ENCODE measurements at regions not wholly inside any gene's neighbourhood (a gene's known extent, or its start where the extent isn't known, plus 50 kb on each side); places are given as distances from the start of the nearest gene placed in this dataset.
"Not testable (repeated sequence)": the region's sequence is repeated elsewhere in the genome, so short reads cannot be mapped to it uniquely, and the experiment has no call there.

DNA sequence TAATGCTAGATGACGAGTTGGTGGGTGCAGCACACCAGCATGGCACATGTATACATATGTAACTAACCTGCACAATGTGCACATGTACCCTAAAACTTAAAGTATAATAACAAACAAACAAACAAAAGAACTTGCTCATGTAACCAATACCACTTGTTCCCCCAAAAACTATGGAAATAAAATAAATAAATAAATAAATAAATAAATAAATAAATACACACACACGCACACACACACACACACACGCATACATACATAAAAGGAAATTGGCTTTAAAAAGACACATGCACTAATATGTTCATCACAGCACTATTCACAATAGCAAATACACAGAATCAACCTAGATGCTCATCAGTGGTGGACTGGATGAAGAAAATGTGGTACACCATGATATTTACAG is 394.0 kb upstream of the SLC10A2 start:
- intact Hi-C loops (cut with micrococcal nuclease): not testable (repeated sequence)

DNA sequence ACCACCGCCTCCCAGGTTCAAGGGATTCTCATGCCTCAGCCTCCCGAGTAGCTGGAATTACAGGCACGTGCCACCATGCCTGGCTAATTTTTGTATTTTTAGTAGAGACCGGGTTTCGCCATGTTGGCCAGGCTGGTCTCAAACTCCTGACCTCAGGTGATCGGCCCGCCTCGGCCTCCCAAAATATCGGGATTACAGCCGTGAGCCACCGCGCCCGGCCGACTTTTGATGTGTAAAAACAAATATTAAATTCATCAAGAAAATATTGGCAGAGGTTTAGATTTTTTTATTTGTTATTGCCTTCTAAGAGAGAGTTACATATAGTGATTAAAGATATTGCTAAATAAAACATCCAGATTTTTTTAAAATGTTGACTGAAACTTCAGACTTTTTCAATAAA is 390.8 kb upstream of the SLC10A2 start:
- intact Hi-C loops (cut with micrococcal nuclease): not testable (repeated sequence)

DNA sequence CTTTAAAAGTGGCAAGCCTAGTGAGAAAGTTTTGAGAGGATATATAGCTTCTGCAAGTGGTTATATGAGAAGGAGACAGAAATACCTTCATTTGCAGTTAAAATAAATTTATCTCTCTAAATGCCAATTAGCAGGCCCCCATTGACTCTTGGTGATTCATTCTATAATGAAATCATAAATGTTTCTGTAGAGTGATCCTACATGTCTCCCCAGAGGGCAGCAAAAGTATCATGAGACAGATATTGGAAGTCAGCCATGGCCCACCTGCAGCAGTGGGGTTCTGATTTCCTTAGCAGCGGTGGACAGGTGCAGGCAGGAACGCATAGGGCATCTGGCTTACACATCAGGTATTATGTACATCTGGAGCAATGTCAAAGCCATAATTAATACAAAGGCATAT is 385.4 kb upstream of the SLC10A2 start:
- intact Hi-C loops (cut with micrococcal nuclease): no loop called here

DNA sequence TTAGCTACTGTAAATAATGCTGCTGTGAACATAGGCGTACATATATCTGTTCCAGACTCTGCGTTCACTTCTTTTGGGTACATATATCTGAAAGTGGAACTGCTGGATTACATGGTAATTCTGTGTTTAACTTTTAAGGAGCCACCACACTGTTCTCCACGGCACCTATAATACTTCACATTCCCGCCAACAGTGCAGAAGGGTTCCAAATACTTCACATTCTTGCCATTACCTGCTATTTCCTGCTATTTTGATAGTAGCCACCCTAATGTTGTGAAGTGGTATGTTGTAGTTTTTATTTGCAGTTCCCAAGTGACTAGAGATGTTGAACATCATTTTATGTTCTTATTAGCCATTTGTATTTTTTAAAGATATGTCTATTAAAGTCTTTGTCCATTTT is 377.4 kb upstream of the SLC10A2 start:
- intact Hi-C loops (cut with micrococcal nuclease): no loop called here

DNA sequence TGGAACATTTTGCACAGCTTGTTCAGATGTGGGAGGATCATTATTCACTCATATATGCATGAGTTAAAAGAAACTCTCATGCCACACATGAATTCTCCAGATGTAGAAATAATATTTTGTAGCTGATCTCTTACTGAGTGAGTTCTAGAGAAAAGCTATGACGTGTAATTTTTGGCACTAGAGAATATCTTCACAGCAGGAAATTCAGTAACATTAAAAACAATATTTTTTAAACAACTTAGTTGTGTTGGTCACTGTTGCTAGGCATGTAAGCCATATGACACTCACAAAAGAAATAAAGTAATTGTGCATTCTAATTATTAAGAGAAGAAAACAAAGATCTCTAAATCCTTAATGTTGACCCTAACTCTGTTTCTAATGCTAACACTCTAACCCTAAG is 371.4 kb upstream of the SLC10A2 start:
- intact Hi-C loops (cut with micrococcal nuclease): no loop called here

DNA sequence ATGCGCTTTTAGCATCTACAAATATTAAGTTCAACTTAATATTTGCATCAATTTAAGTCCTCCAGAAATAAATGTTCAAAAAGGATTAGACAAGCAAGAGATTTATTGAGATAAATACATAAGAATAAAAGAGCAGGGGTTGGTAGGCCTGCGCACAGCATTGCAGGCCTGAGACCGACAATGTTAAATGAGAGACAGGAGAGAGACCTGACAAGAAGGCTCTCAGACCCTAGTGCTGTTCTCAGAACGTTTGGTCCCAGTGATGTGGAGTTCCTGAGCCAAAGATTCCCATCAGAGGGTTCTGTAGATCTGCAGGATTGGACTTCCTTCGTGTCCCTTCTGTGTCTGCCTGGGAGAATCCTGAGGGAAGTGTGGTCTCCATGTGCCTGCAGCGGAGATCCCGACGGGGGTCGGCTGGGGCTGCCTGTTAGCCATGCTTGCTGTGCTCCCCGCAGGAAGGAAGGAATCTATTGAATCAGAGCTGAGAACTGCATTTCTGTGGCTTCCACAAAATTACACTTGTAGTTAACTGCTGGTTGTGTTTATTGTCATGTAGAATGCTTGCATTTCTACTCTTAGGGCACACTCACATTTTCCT is 369.9 kb upstream of the SLC10A2 start:
- intact Hi-C loops (cut with micrococcal nuclease): no loop called here

DNA sequence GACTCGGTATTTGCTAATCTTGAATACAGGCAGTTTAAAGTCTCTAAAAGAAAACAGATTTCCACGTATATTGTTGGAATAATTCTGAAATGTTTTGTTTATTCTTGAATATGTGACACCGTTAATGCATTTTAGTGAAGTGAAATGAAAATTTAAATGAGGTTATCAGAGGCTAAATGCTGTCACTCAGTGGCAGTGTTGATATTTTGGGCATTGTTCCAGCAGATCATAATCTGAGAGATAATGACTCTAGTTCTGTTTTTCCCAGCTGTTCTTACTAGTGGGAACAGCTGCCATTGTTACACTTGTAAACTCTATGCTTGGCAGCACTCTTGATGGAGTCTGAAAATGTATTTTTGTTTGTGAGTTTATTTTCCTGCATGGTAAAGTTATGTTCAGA is 365.6 kb upstream of the SLC10A2 start:
- intact Hi-C loops (cut with micrococcal nuclease): no loop called here

DNA sequence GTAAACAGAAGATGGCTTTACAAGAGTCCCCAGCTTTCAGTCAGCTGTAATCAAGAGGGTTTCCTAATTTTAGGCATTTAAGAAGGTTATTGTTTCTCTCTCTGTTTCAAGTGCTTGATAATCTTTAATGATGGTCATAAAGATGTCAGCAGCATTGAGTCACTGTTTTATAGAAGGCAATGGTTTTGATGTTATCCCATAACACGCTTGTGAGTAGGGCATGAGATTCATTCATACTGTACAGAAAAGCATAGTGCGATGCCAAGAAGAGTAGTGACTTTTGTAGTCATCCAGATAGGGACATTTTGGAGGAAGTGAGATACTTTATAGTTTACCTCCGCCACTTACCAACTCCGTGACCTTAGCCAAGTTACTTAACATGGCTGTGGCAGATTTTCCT is 364.2 kb upstream of the SLC10A2 start:
- intact Hi-C loops (cut with micrococcal nuclease): no loop called here

DNA sequence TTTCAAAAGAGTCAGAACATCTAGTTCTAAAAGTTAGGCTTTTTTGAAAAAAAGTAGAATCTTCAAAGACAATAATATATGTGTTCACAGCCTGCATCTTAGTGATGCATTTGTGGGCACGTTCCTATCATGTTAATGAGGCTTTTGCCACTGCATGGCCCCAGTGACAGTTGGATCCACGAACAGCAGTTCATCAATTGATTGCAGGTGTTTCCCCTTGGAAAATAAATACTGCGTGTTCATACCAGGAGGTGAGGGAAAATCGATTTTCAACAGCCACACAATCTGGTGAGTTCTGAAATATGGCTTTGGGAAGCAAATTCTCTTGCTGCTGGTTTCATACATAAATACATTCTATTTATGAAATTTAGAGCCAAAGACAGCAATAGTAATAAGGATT is 343.8 kb upstream of the SLC10A2 start:
- intact Hi-C loops (cut with micrococcal nuclease): no loop called here

DNA sequence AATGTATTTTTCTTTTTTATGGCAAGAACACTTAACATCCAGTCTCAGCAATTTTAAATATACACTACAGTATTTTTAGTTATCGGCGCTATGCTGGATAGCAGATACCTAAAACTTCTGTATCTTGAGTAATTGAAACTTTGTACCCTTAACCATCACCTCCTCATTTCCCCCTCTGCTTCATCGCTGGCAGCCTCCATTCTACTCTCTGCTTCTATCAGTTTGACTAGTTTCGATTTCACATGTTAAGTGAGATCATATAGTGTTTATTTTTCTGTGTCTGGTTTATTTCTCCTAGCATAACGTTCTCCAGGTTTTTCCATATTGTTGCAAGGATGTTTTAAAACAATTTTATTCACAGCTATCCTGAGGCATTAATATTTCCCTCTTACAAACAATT is 340.8 kb upstream of the SLC10A2 start:
- intact Hi-C loops (cut with micrococcal nuclease): no loop called here

DNA sequence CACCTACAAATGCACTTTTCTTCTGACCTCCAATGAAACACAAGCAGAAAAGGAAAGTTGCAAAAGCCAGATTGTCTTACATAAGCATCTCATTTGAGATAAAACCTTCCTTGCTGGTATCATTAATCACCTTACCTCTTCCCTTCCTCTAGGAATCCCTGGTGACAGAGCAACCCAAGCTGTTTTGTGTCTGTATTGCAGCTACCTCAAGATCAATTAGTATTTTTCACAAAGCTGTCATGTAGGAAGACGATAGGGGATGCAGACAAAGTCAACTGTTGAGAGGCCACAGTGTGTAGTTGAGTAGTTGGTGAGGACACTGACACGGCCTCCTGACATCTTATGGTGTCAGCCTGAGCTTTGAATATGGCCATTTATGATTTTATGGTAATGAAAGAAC is 339.1 kb upstream of the SLC10A2 start:
- intact Hi-C loops (cut with micrococcal nuclease): no loop called here

DNA sequence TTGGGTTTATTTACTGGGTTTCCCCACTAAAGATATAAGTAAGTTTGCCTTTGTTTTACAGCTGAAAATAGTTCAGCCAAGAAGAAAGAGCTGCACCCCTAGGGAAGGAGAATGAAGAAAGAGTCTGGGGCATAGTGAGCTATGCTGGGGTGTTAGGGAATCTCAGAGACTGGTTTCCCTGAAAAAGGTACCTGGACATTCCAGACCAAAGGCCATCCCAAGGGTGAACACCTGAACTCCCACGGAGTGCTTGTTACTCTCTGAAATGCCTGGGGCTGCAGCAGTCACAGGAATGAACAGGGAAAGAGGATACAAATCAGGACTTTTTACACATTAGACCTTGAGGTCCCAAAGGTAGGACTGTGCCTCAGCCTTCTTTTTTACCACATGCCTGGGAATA is 337.6 kb upstream of the SLC10A2 start:
- intact Hi-C loops (cut with micrococcal nuclease): no loop called here

DNA sequence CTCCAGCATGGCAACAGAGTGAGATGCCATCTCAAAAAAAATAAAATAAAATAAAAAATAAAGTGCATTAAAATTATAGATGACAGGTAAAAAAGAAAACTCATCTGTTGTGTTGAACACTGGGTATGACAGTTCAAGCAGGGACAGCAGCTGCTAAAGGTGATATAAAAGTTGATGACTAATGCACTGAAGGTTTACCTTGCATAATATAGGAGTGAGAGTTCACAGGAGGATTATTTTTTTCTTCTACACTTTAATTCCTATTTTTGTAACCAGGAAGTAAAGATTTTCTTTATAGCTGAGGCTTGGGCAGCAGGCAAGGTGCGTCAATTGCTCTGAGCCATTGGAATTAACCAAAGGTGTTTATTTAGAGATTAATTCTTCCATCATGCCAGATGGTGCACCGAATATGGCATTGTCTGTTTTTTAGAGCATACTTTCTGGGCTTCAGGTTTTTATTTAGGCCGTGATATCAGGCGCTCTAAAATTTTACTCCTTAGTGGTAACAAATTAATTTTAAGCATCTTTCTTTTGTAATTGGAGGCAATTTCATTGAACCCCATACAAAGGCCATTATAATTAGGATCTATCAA is 337.0 kb upstream of the SLC10A2 start:
- intact Hi-C loops (cut with micrococcal nuclease): no loop called here

DNA sequence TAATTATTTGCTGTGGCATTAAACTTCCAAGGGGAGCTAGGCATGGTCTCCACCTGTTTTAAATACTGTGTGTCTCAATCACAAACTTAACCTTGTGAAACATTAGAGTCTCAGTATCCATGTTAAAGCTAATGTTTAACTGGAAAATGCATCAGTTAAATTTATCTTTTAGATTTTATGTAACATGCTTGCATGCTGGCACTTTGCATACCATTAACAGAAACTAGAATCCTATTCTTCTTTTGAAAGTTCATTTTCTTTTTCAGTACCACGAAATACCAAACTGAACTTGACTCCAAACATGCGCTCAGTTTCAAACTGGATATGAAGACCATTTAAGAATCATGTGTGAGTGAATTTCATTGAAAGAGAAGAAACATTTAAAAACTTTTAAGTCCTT is 328.9 kb upstream of the SLC10A2 start:
- intact Hi-C loops (cut with micrococcal nuclease): no loop called here

DNA sequence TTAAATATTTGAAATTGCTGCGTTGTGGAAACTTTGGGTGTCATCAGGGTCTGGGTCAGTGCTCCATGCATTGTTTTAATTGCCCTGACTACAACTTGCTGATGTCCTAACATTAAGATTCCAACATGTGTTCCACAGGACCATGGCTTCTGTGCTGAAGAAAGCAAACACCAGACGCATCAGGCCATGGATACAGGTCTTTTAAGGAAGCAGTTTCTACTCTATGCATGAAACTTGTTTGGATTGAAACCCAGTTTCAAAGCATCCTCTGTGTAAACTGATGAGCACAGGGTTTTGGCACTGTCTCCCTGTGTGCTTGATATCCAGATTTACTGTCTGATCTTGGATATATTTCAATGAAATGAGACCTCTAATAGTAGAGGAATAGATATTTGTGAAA is 328.4 kb upstream of the SLC10A2 start:
- intact Hi-C loops (cut with micrococcal nuclease): no loop called here

DNA sequence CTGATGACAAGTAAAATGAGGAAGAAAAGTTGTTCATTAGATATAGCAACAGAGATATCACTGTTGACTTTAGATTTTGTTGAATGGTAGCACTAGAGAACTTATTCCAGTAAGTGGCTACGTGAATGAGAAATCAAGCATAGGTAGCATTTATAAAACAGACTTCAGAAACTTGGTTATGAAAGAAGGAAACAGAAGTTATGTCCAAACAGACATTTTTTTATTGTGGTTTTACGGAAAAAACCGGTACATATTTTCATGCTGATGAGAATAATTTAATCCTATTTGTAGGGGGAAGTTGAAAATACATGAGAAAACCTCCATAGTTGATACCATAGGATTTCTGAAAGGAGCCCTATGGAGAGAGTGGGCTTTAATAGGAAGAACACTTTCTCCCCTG is 325.7 kb upstream of the SLC10A2 start:
- intact Hi-C loops (cut with micrococcal nuclease): no loop called here

DNA sequence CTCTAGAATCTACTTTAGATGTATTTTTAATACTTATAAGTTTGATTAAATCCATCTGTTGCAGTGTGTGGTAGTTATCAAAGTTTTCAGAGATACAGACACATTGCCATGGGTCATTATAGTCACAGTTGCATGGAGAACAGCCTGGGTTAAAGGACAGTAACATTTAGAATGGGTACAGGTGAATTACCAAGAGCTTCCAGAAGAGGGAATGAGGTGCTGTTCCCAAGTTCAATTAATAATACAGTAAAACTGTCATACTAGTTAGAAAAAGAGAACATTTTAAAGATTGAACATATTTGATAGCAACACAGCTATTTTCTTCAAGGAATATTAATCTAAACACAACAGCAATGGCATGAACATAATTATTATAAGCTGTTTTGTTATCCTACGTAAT is 322.6 kb upstream of the SLC10A2 start:
- intact Hi-C loops (cut with micrococcal nuclease): no loop called here

DNA sequence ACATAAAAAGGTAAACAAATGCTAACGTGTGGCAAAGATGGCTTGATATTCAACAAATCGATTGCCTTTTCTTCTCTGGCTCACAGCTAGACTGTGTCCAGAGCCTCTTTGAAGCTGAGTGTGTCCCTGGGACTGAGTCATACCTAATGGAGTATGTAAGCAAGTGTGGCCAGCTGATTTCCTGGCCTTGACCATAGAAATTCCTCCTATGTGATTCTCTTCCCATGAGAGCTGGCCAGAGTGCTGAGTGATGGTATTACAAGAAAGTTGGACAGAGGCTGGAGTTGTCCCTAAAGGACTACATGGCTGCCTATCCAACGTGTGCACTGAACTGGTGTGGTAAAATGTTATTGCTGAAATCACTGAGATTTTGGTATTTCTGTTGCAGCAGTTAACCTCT is 320.1 kb upstream of the SLC10A2 start:
- intact Hi-C loops (cut with micrococcal nuclease): no loop called here

DNA sequence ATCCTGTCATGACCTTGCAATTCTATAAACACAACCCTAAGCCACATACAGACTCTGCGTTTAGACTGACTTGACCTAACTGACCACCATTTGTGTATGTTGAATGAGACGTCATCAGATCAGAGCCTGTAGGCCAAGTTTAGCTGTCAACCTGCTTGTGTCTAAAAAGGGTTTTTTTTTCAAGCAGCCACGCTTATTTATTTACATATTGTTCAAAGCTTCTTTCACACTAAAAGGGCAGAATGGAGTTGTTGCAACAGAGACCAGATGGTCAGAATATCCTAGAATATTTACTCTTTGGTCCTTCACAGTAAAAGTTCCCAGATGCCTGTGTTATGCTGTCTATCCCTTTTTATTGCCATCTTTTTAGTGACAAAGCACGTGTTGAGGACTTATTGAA is 307.7 kb upstream of the SLC10A2 start:
- intact Hi-C loops (cut with micrococcal nuclease): no loop called here

DNA sequence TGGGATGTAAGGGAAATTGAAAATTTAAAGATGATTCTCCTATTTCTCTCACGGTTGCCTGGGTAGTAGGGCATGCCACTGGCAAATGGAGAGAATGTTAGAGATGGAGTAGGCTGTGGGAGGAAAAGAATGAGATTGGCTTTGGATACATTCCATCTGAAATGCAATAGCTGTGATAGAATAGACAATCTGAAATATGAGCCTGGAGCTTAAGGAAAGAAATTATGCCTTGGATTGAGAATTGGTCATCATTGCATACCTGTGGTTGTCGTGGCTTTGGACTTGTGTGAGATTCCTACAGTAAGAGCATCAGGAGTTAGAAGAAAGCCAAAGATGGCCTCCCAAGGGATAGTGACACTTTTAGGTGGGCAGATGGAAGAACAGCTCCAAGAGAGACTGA is 305.1 kb upstream of the SLC10A2 start:
- intact Hi-C loops (cut with micrococcal nuclease): no loop called here

DNA sequence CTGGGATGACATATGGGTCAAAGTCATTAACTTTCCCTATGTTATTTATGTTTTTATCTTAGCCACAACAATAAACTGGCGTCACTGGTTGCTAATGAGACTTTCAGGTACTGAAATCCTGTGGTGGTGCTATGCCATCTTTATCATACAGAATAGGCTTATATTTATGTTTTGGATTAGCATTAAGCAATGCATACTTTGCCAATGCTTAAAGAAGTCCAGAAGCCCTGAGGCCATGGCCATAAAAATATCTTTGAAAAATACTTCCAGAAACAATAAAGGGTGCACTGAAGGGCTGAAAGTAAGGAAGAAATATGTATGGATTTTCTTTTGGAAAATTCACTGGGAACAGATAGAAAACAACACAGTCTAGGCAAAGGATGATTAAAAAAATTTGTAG is 304.6 kb upstream of the SLC10A2 start:
- intact Hi-C loops (cut with micrococcal nuclease): no loop called here

DNA sequence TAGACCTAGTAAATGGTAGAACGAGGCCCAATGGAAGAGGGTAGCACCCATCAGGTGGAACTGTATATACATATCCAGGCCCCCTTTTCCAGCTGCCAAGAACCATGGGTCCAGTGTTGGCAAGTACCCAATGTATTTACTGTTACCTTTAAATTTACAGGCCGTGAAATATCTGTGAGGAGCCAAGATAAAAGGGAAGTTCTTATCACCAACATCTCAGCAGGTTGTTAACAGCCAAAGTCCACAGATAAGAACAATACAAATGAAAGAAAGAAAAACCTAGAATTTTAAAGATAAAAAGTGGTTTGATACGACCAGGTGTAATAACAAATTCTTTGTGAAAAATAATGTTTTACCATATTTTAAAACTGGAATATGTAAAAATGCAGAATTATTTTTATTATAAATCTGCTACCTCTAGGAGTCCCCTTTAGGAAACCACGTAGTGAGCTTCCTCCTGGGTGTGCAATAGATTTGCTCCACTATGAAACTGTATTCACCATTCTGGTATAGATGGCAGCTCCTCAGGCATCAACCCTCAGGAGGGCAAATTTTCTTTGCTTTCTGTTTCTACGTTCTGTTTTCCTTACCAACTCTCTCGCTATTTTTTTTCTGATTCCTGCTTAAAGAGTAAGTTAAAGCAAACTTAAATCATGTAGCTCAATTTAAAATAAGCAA is 292.2 kb upstream of the SLC10A2 start:
- intact Hi-C loops (cut with micrococcal nuclease): no loop called here

DNA sequence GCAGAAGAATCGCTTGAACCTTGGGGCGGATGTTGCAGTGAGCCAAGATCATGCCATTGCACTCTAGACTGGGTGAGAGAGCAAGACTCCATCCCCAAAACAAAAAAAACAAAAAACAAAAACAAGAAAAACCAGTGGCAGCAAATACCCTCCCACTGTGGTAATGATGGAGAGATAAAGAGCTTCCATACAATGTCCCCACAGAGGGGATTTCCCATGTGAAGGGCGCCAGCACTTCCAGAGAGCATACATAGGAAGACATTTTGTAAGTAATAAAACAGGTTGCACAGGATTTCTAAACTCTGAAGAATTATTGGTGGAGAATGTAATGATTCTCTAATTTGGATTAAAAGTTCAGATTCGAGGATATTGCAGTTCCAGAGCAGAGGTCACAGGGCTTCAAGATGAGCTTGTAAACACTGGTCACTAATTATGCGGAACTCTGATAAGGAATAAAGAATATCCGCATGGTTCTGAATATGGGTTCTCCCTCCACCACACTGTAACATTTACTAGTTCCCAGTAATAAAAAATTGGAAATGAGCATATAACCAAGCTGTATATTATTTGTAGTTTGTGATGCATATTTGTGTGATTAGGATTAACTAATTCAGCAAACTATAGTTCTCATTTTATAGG is 290.1 kb upstream of the SLC10A2 start:
- intact Hi-C loops (cut with micrococcal nuclease): no loop called here

Data from T-helper 1 cell treated with Interleukin-12 subunit alpha and Interleukin-12 subunit beta and Interleukin-4 antibody, amounts not matched to agents 30 ng/mL and 1 ng/mL, for 36 hours (primary cell).